HG03354 (cell line): ENCODE measurements at regions not wholly inside any gene's neighbourhood (a gene's known extent, or its start where the extent isn't known, plus 50 kb on each side); places are given as distances from the start of the nearest gene placed in this dataset.
"Not testable (repeated sequence)": the region's sequence is repeated elsewhere in the genome, so short reads cannot be mapped to it uniquely, and the experiment has no call there.

Source experiments
- ATAC-seq: cut with Tn5 transposase; IDR thresholded peaks from one replicate; pipeline ENCODE4 v1.9.1; 2021; ENCODE audit warnings: mild to moderate bottlenecking; ENCODE audit not compliant: unreplicated experiment, poor library complexity, severe bottlenecking

- no peak for ATAC-seq
These were observed 87.7 kb downstream of the DCK start for GRCh38 chr4:71081192-71081591.

- ATAC-seq = no peak
These were observed 100.3 kb downstream of the DCK start for GRCh38 chr4:71093745-71094144.

GRCh38 chr4:71094201-71094600, 100.8 kb downstream of the DCK start:
- no peak for ATAC-seq

DNA sequence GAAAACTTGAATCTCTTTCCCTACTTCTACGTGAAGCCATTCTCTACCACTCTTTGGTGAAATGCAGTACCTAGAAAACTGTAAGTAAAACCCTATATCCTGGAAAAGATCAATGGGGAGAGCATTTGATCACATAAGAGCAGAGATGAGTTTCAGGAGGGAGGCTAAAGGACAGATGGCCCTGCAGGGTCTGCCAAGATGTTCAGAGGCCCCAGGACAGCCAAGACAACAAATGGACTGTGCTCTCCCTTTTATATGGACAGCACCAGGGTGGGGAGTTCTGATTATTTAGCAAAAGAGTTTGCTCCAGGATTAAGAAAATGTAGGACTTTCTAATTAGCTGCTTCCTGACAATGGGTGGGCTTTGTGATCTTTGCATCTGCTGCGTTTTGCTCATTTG, 101.7 kb downstream of the DCK start:
- no peak for ATAC-seq

- peak; percentile 56 for ATAC-seq
These were observed 102.1 kb downstream of the DCK start for GRCh38 chr4:71095545-71095944.

GRCh38 chr4:71107726-71108125, 114.3 kb downstream of the DCK start:
- no peak for ATAC-seq

DNA sequence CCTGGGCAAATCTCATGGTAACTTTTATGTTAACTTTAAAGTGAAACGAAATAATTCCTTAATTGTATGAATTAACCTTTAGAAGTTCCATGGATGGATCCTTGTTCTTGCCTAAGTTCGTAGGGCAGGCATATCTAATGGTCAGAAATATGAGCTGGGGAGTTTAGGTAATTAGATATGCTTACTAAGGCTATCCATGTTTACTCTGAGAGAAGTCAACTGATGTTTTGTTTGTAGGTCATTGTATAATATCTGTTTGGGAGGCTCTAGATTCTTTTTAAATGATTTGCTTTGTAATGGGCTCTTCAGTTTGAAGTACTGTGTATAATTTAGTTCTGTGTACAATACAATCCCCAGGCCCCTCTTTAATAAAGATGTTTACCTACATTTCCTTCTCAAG, 117.0 kb downstream of the DCK start:
- no peak for ATAC-seq

GRCh38 chr4:71111133-71111532, 117.7 kb downstream of the DCK start:
- not testable (repeated sequence) for ATAC-seq

GRCh38 chr4:71113294-71113693, 119.8 kb downstream of the DCK start:
- no peak for ATAC-seq

DNA sequence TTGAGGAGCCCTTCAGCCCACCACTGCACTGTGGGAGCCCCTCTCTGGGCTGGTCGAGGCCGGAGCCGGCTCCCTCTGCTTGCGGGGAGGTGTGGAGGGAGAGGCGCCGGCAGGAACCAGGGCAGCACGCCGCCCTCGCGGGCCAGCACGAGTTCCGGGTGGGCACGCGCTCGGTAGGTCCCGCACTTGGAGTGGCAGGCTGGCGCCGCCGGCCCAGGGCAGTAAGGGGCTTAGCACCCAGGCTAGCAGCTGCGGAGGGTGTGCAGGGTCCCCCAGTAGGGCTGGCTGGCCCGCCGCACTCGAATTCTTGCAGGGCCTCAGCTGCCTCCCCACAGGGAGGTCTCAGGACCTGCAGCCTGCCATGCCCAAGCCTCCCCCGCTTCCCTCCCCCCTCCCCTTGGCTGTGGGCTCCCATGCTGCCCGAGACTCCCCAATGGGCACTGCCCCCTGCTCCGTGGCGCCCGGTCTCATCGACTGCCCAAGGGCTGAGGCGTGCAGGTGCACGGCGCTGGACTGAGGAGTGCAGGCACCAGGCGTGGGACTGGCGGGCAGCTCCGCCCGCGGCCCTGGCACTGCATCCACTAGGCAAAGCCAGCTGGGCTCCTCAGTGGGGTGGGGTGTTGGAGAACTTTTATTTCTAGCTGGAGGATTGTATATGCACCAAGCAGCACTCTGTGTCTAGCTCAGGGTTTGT, 127.5 kb downstream of the DCK start:
- no peak for ATAC-seq

GRCh38 chr4:71123951-71124350, 130.5 kb downstream of the DCK start:
- no peak for ATAC-seq

- ATAC-seq = no peak
These were observed 131.7 kb downstream of the DCK start for GRCh38 chr4:71125137-71125536.

DNA sequence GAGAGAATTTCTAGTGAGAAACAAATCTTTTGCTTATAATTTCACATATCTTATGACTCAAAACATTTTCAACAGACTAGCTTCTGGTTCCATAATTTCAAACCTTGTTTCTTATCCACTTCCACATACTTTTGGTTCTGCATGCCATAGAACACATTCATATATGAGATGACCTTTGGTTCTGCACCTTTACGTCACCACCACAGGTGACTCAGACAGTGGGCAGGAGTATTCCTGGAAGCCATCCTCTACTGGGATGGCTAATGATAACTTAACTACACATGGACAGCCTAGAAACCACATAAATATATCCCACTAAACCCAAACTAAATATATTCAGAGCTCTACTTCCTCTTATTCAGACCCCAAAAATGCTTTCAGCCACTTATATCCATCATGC, 133.3 kb downstream of the DCK start:
- ATAC-seq = no peak

GRCh38 chr4:71130827-71131603, 137.6 kb downstream of the DCK start:
- ATAC-seq = no peak

GRCh38 chr4:71132486-71132885, 139.0 kb downstream of the DCK start:
- ATAC-seq = no peak

GRCh38 chr4:71133491-71133890, 140.0 kb downstream of the DCK start:
- ATAC-seq = no peak

DNA sequence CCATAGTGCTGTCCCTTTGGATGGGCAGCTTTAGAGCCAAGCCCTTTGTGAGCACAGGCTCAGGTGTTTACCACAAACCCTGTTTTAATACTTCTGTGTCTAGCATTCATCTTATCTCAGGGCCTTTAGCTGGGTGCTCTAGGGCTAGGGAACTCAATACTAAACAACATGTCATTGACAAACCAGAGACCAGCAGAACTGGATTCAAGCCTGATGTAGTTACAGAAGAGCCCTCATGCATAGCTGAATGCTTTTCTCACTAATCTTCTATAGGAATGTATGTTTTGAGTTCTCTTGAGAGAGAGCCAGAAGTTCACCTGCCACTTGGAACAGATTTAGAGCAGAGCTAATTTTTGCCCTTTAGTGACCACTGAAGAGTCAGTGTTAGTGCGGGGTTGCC, 142.6 kb downstream of the DCK start:
- no peak for ATAC-seq

GRCh38 chr4:71138007-71138615, 144.7 kb downstream of the DCK start:
- no peak for ATAC-seq

DNA sequence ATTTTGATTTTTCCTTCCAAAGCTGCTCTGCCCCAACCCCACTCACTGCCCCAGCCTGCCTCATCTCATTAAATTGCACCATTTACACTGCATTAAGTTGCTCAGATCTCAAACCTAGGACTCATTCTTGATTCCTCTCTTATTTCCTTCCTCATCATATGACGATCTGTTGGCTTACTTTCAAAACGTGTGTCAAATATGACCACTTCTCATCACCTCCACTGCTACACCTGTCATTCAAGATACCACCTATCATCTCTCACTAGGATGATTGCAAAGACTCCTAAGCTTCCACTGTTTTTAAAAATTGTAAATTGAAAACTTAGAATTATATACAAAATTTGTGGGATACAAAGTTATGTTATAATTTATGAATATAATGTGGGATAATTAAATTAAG, 147.1 kb downstream of the DCK start:
- ATAC-seq = no peak

DNA sequence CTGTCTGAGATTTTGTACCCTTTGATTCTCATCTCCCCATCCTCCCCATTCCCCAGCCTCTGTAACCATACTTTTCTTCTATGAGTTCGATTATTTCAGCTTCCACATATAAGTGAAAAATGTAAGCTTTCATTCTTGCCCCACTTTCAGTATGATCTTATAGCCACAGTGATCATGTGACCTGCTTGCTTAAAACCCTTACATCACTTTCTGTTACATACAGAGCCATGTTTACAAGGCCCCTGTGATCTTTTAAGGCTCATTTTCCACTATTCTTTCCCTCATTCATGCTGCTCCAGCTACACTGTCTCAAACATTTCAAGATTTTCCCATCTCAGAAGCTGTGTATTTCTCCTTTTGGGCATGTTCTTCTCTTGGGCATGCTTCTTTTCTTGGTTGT, 147.7 kb downstream of the DCK start:
- no peak for ATAC-seq

DNA sequence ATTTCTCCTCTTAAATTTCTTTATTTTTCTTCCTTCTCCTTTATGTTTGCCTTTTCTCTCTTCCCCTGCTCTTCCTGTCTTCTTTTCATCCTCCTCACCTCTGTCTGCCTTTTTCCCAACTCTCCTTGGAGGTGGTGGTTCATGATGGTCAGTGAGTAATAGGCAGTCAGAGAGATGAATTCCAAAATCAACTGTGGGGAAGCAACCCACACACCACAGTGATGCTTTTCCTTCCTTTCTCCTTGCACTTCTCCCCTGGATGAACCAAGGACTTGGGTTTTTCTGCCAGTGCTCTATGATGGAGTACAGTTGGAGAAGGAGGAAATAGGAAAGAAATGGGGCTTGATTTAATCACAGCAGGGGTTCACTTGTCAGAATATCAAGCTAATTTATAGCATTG, 153.8 kb downstream of the DCK start:
- no peak for ATAC-seq
